Stomach (tissue), 8 donors: ENCODE measurements at regions not wholly inside any gene's neighbourhood (a gene's known extent, or its start where the extent isn't known, plus 50 kb on each side); places are given as distances from the start of the nearest gene placed in this dataset.

Source experiments
- DNase-seq, 2 donors: peaks; one replicate each; pipeline versions ENCODE4 v3.0.0 to v3.0.0-alpha.2; 2013 to 2019
- H3K27ac ChIP-seq, 5 donors: fragments of 200-600 bp in 4 of 5; sonication (generic) in 4 of 5; one replicate each; pipeline ENCODE4 v1.5.1; 2013 to 2019; ENCODE audit warnings: mild to moderate bottlenecking in 1 of 5, moderate library complexity in 1 of 5
- H3K27me3 ChIP-seq, 3 donors: fragments of 200-600 bp; sonication (generic); one replicate each; pipeline ENCODE4 v1.5.1; 2017 to 2019; ENCODE audit warnings: mixed run types in 1 of 3
- H3K36me3 ChIP-seq, 4 donors: fragments of 200-600 bp; sonication (generic); 1 replicate in 3 of 4; 2 replicates in 1 of 4; pipeline ENCODE4 v1.5.1; 2016 to 2019
- H3K4me1 ChIP-seq, 4 donors: fragments of 200-600 bp; sonication (generic); one replicate each; pipeline ENCODE4 v1.5.1; 2016 to 2019
- H3K4me3 ChIP-seq, 4 donors: fragments of 200-600 bp; sonication (generic) in 3 of 4; one replicate each; pipeline ENCODE4 v1.5.1; 2016 to 2019; ENCODE audit warnings: mild to moderate bottlenecking in 1 of 4
- H3K9me3 ChIP-seq, 4 donors: fragments of 200-600 bp; sonication (generic); one replicate each; pipeline ENCODE4 v1.5.1; 2016 to 2019
- CTCF ChIP-seq, 7 experiments: fragments of 450-650 bp in 4 of 7; fragments of 200-600 bp in 3 of 7; sonication (generic) in 3 of 7; IDR thresholded peaks; one replicate each; pipeline ENCODE4 v1.5.1; 2016 to 2019; ENCODE audit warnings: antibody characterized with exemption in 7 of 7, control low read depth in 2 of 7, mild to moderate bottlenecking in 1 of 7
- EP300 ChIP-seq: sonication (generic); formaldehyde crosslinking; IDR thresholded peaks from one replicate; pipeline ENCODE4 v1.6.1; 2017; ENCODE audit warnings: antibody characterized with exemption
- POLR2A ChIP-seq, 4 donors: fragments of 450-650 bp; IDR thresholded peaks; one replicate each; pipeline ENCODE4 v1.6.1; 2016; ENCODE audit warnings: antibody characterized with exemption in 4 of 4, control low read depth in 2 of 4, mild to moderate bottlenecking in 1 of 4, moderate library complexity in 1 of 4
- POLR2AphosphoS5 ChIP-seq, 3 donors: sonication (generic); formaldehyde crosslinking; IDR thresholded peaks; one replicate each; pipeline ENCODE4 v1.6.1; 2016; ENCODE audit warnings: antibody characterized with exemption in 3 of 3
- WGBS, 5 donors: extraction: QIAGEN DNeasy Blood & Tissue Kit in 3 of 5; methylation state at CpG; one replicate each; pipeline versions ENCODE4 v1.1.5 to v1.1.7; 2013 to 2018; 5-methylcytosine and 5-hydroxymethylcytosine counted together
- intact Hi-C: fragments of 100-400 bp; cut with DNase I; formaldehyde crosslinking; loops from one replicate; pipeline ENCODE4 v1.15.1; 2023; ENCODE audit warnings: low total_unique reads
- donor health status: healthy with polysubstance abuse.
- donor health status: Bipolar disorder and iron deficiency.
- donor health status: healthy.

- Histone ChIP-seq H3K27ac (peak overlapping the region in 2 of 5 donors; percentile 10 to 25), H3K4me1 (peaks cover 0 to 43% (median 12%) of the 10 kb centered on the region in 4 donors), H3K4me3 (no peak overlapping the region), H3K27me3 (no peaks in the 10 kb centered on the region), H3K36me3 (no peaks in the 10 kb centered on the region), H3K9me3 (no peaks in the 10 kb centered on the region)
- peak in 1 of 2 donors; percentile 20 for DNase-seq
- 66 to 85% (median 74%) methylated on average over 3 of the region's 3 CpGs for WGBS, 5 donors
- TF ChIP-seq POLR2AphosphoS5 (IDR thresholded peaks at IDR 0.05) (no peak), POLR2A (IDR thresholded peaks at IDR 0.05) (no peak), EP300 (no peak), CTCF (IDR thresholded peaks at IDR 0.05) (no peak)
- intact Hi-C loops = no loop called here
These were observed 74.1 kb downstream of the HMHB1 start for GRCh38 chr5:143886096-143886495.

GRCh38 chr5:143886651-143887638, 75.0 kb downstream of the HMHB1 start:
- Histone ChIP-seq H3K4me1 (peaks cover 0 to 45% (median 14%) of the 10 kb centered on the region in 4 donors), H3K27ac (peak overlapping the region in 1 of 5 donors; percentile 25), H3K4me3 (no peak overlapping the region), H3K9me3 (no peaks in the 10 kb centered on the region), H3K27me3 (no peaks in the 10 kb centered on the region), H3K36me3 (no peaks in the 10 kb centered on the region)
- TF ChIP-seq POLR2AphosphoS5 (IDR thresholded peaks at IDR 0.05) = no peak
- no peak for TF ChIP-seq POLR2A (IDR thresholded peaks at IDR 0.05)
- no peak for TF ChIP-seq EP300
- no peak for TF ChIP-seq CTCF (IDR thresholded peaks at IDR 0.05)
- DNase-seq = peak in 1 of 2 donors; percentile 74
- 44 to 67% (median 59%) methylated on average over 6 of the region's 6 CpGs for WGBS, 5 donors
- intact Hi-C loops = no loop called here

GRCh38 chr5:143887903-143888665, 76.1 kb downstream of the HMHB1 start:
- H3K27ac ChIP-seq = peak overlapping the region in 2 of 5 donors; percentile 27 to 54
- peaks cover 0 to 45% (median 14%) of the 10 kb centered on the region in 4 donors for H3K4me1 ChIP-seq

More at GRCh38 chr5:143887903-143888665, 76.1 kb downstream of the HMHB1 start:
- no peak for TF ChIP-seq POLR2AphosphoS5 (IDR thresholded peaks at IDR 0.05)
- TF ChIP-seq CTCF (IDR thresholded peaks at IDR 0.05) = no peak
- no peak for TF ChIP-seq POLR2A (IDR thresholded peaks at IDR 0.05)
- no peak for TF ChIP-seq EP300
- Histone ChIP-seq H3K36me3 (no peaks in the 10 kb centered on the region), H3K4me3 (no peak overlapping the region), H3K27me3 (no peaks in the 10 kb centered on the region), H3K9me3 (no peaks in the 10 kb centered on the region)
- DNase-seq = no peak
- whole genome bisulfite sequencing, 5 donors = 56 to 74% (median 63%) methylated on average over 5 of the region's 5 CpGs
- intact Hi-C loops = no loop called here
